GM19328 (cell line): ENCODE measurements at regions not wholly inside any gene's neighbourhood (a gene's known extent, or its start where the extent isn't known, plus 50 kb on each side); places are given as distances from the start of the nearest gene placed in this dataset.

Experiments
- ATAC-seq: cut with Tn5 transposase; IDR thresholded peaks from one replicate; pipeline ENCODE4 v1.9.1; 2021; ENCODE audit warnings: mild to moderate bottlenecking, moderate library complexity; ENCODE audit not compliant: unreplicated experiment

- ATAC-seq: no peak
These were observed 385.6 kb upstream of the NR3C2 start for GRCh38 chr4:148827781-148828180.

GRCh38 chr4:148823419-148823769 lies 381.2 kb upstream of the NR3C2 start:
- no peak for ATAC-seq

GRCh38 chr4:148822572-148823418 lies 380.6 kb upstream of the NR3C2 start:
- no peak for ATAC-seq

- no peak for ATAC-seq
These were observed 371.8 kb upstream of the NR3C2 start for GRCh38 chr4:148814030-148814429.

- no peak for ATAC-seq
These were observed 371.1 kb upstream of the NR3C2 start for GRCh38 chr4:148813289-148813688.

- ATAC-seq: no peak
These were observed 369.9 kb upstream of the NR3C2 start for GRCh38 chr4:148812101-148812500.

GRCh38 chr4:148810461-148810860 lies 368.2 kb upstream of the NR3C2 start:
- no peak for ATAC-seq

GRCh38 chr4:148808416-148808815 lies 366.2 kb upstream of the NR3C2 start:
- ATAC-seq: no peak

GRCh38 chr4:148800940-148801339 lies 358.7 kb upstream of the NR3C2 start:
- ATAC-seq: no peak

GRCh38 chr4:148800336-148800885 lies 358.2 kb upstream of the NR3C2 start:
- no peak for ATAC-seq

GRCh38 chr4:148795156-148795864 lies 353.1 kb upstream of the NR3C2 start:
- ATAC-seq: no peak

GRCh38 chr4:148793221-148793620 lies 351.0 kb upstream of the NR3C2 start:
- ATAC-seq: no peak

GRCh38 chr4:148790691-148791090 lies 348.5 kb upstream of the NR3C2 start:
- no peak for ATAC-seq

GRCh38 chr4:148790246-148790645 lies 348.0 kb upstream of the NR3C2 start:
- no peak for ATAC-seq

- ATAC-seq: no peak
These were observed 345.7 kb upstream of the NR3C2 start for GRCh38 chr4:148787831-148788477.

- no peak for ATAC-seq
These were observed 345.1 kb upstream of the NR3C2 start for GRCh38 chr4:148787285-148787684.

- no peak for ATAC-seq
These were observed 344.5 kb upstream of the NR3C2 start for GRCh38 chr4:148786699-148787098.

- no peak for ATAC-seq
These were observed 340.1 kb upstream of the NR3C2 start for GRCh38 chr4:148782284-148782683.

GRCh38 chr4:148780426-148781005 lies 338.3 kb upstream of the NR3C2 start:
- no peak for ATAC-seq

- no peak for ATAC-seq
These were observed 337.6 kb upstream of the NR3C2 start for GRCh38 chr4:148779771-148780170.

- ATAC-seq: no peak
These were observed 336.9 kb upstream of the NR3C2 start for GRCh38 chr4:148778980-148779675.
